IMR-90 (cell line): ENCODE measurements at regions not wholly inside any gene's neighbourhood (a gene's known extent, or its start where the extent isn't known, plus 50 kb on each side); places are given as distances from the start of the nearest gene placed in this dataset.

Source experiments
- ATAC-seq: fragments of 200-7000 bp; cut with Tn5 transposase; 2 replicates; pipeline ENCODE4 v1.9.1; 2020; ENCODE audit warnings: low read depth, mild to moderate bottlenecking, moderate library complexity
- BruUV-seq: library from RNA; stranded (reverse); fragments of 400-500 nt; replicated peaks from 2 replicates; lab custom pipeline; 2021; lab: Mats Ljungman, UMichigan
- CTCF ChIA-PET: fragments of 300-600 bp; formaldehyde crosslinking; extraction: SDS; loops from one replicate; lab custom pipeline; 2021; ENCODE audit warnings: antibody characterized with exemption; lab: Yijun Ruan, JAX
- POLR2A ChIA-PET: fragments of 300-600 bp; sonication (Branson Sonifier 250); formaldehyde crosslinking; loops from one replicate; lab custom pipeline; 2022; ENCODE audit warnings: antibody characterized with exemption; ENCODE audit not compliant: unreplicated experiment; lab: Charles Lee
- DNase-seq: peaks from one replicate; pipeline ENCODE4 v3.0.0; 2013
- H2AFZ ChIP-seq: replicated peaks from 2 replicates; pipeline ENCODE3; 2013; ENCODE audit warnings: low read length, mild to moderate bottlenecking; ENCODE audit not compliant: poor library complexity
- H2AK5ac ChIP-seq: 2 replicates; pipeline ENCODE4 v1.6.1; 2013; ENCODE audit warnings: low read depth, low read length, inconsistent platforms
- H2AK9ac ChIP-seq: replicated peaks from 2 replicates; pipeline ENCODE3; 2013; ENCODE audit warnings: mild to moderate bottlenecking, low read depth, low read length, moderate library complexity; ENCODE audit not compliant: poor library complexity
- H2BK120ac ChIP-seq: 2 replicates; pipeline ENCODE4 v1.6.1; 2013; ENCODE audit warnings: low read depth, low read length, inconsistent platforms
- H2BK15ac ChIP-seq: 3 replicates; pipeline ENCODE4 v1.6.1; 2013; ENCODE audit warnings: low read depth, low read length, inconsistent platforms
- H2BK20ac ChIP-seq: 2 replicates; pipeline ENCODE4 v1.6.1; 2013; ENCODE audit warnings: low read depth, mild to moderate bottlenecking, inconsistent platforms, low read length, moderate library complexity
- H2BK5ac ChIP-seq: 2 replicates; pipeline ENCODE4 v1.6.1; 2013; ENCODE audit warnings: mild to moderate bottlenecking, low read depth, low read length, inconsistent platforms; ENCODE audit not compliant: poor library complexity, severe bottlenecking
- H3K14ac ChIP-seq: replicated peaks from 2 replicates; pipeline ENCODE4 v1.6.1; 2013; ENCODE audit warnings: low read depth, low read length, inconsistent platforms
- H3K18ac ChIP-seq: 2 replicates; pipeline ENCODE4 v1.6.1; 2013; ENCODE audit warnings: low read depth, low read length, control low read depth
- H3K23ac ChIP-seq: 2 replicates; pipeline ENCODE4 v1.6.1; 2013; ENCODE audit warnings: low read depth, low read length, inconsistent platforms
- H3K27ac ChIP-seq: 2 replicates; pipeline ENCODE4 v1.5.1; 2013; ENCODE audit warnings: mild to moderate bottlenecking, control low read depth, low read length; ENCODE audit not compliant: insufficient read depth
- H3K27me3 ChIP-seq: 2 replicates; pipeline ENCODE4 v1.6.1; 2013; ENCODE audit warnings: low read length; ENCODE audit not compliant: control insufficient read depth, insufficient read depth
- H3K36me3 ChIP-seq: 2 replicates; pipeline ENCODE4 v1.6.1; 2013; ENCODE audit warnings: low read length, mixed read lengths; ENCODE audit not compliant: control insufficient read depth, insufficient read depth
- H3K4ac ChIP-seq: 2 replicates; pipeline ENCODE4 v1.6.1; 2013; ENCODE audit warnings: low read depth, low read length, inconsistent platforms
- H3K4me1 ChIP-seq: 2 replicates; pipeline ENCODE4 v1.6.1; 2013; ENCODE audit warnings: low read length, mixed read lengths; ENCODE audit not compliant: control insufficient read depth, insufficient read depth
- H3K4me2 ChIP-seq: 2 replicates; pipeline ENCODE4 v1.6.1; 2013; ENCODE audit warnings: low read depth, mild to moderate bottlenecking, control low read depth, low read length, moderate library complexity
- H3K4me3 ChIP-seq: 2 replicates; pipeline ENCODE4 v1.5.1; 2013; ENCODE audit warnings: low read depth, mild to moderate bottlenecking, control low read depth, low read length, moderate library complexity; ENCODE audit not compliant: insufficient read depth
- H3K56ac ChIP-seq: 2 replicates; pipeline ENCODE4 v1.6.1; 2013; ENCODE audit warnings: low read length, inconsistent platforms; ENCODE audit not compliant: insufficient read depth; ENCODE audit errors: extremely low read depth
- H3K79me1 ChIP-seq, 2 experiments: 2 replicates each; pipeline ENCODE4 v1.6.1; 2013; ENCODE audit warnings: low read length in 2 of 2, inconsistent platforms in 1 of 2, low read depth in 1 of 2
- H3K9ac ChIP-seq: 2 replicates; pipeline ENCODE4 v1.6.1; 2013; ENCODE audit warnings: low read depth, low read length, control low read depth
- H3K9me1 ChIP-seq: 2 replicates; pipeline ENCODE4 v1.6.1; 2013; ENCODE audit warnings: low read length, inconsistent platforms; ENCODE audit not compliant: insufficient read depth
- H3K9me3 ChIP-seq: 2 replicates; pipeline ENCODE4 v1.6.1; 2013; ENCODE audit warnings: low read length; ENCODE audit not compliant: control insufficient read depth, insufficient read depth
- H4K20me1 ChIP-seq: 2 replicates; pipeline ENCODE4 v1.6.1; 2013; ENCODE audit warnings: low read length, inconsistent platforms; ENCODE audit not compliant: insufficient read depth
- H4K5ac ChIP-seq: 2 replicates; pipeline ENCODE4 v1.6.1; 2013; ENCODE audit warnings: mild to moderate bottlenecking, low read depth, low read length, control low read depth
- H4K8ac ChIP-seq, 2 experiments: 2 replicates each; pipeline ENCODE4 v1.6.1; 2013; ENCODE audit warnings: low read depth in 2 of 2, low read length in 2 of 2, control low read depth in 1 of 2, inconsistent platforms in 1 of 2
- H4K91ac ChIP-seq: 2 replicates; pipeline ENCODE4 v1.6.1; 2013; ENCODE audit warnings: low read depth, low read length, inconsistent platforms; ENCODE audit not compliant: insufficient read depth
- ELK1 ChIP-seq: fragments of 150-350 bp; IDR thresholded peaks from 2 replicates; pipeline ENCODE4 v1.6.1; 2016; ENCODE audit warnings: low read depth, mild to moderate bottlenecking, low read length, moderate library complexity, borderline replicate concordance
- FOS ChIP-seq: fragments of 150-350 bp; IDR thresholded peaks from 2 replicates; pipeline ENCODE4 v1.6.1; 2016; ENCODE audit warnings: low read depth, low read length
- MAFK ChIP-seq: IDR thresholded peaks from 2 replicates; pipeline ENCODE4 v1.6.1; 2012; ENCODE audit warnings: low read depth, low read length, improper control_type of control experiment
- MXI1 ChIP-seq: IDR thresholded peaks from 2 replicates; pipeline ENCODE4 v1.6.1; 2012; ENCODE audit warnings: low read depth, mild to moderate bottlenecking, low read length, moderate library complexity, borderline replicate concordance
- NFE2L2 ChIP-seq: fragments of 150-350 bp; IDR thresholded peaks from 2 replicates; pipeline ENCODE4 v1.6.1; 2016; ENCODE audit warnings: low read depth, mild to moderate bottlenecking, low read length
- RCOR1 ChIP-seq: IDR thresholded peaks from 2 replicates; pipeline ENCODE4 v1.6.1; 2012; ENCODE audit warnings: mild to moderate bottlenecking, low read length, improper control_type of control experiment; ENCODE audit not compliant: insufficient replicate concordance
- SMC3 ChIP-seq: fragments of 150-350 bp; IDR thresholded peaks from 2 replicates; pipeline ENCODE4 v1.6.1; 2016; ENCODE audit warnings: low read depth, mild to moderate bottlenecking, antibody characterized with exemption, low read length, moderate library complexity
- USF2 ChIP-seq: fragments of 150-350 bp; IDR thresholded peaks from 2 replicates; pipeline ENCODE4 v1.6.1; 2017; ENCODE audit warnings: mild to moderate bottlenecking, antibody characterized with exemption, low read length, low read depth
- dilution Hi-C: fragments of 300-500 bp; cut with HindIII; formaldehyde crosslinking; loops from one replicate; pipeline ENCODE4 v1.14.3; 2018; ENCODE audit warnings: low sequenced_read_pairs; ENCODE audit not compliant: unreplicated experiment
- in situ Hi-C: fragments of 300-500 bp; cut with MboI; formaldehyde crosslinking; loops from 3 replicates; pipeline ENCODE4 v1.14.3; 2019; ENCODE audit warnings: low sequenced_read_pairs, inconsistent platforms, mixed read lengths
- intact Hi-C: fragments of 100-400 bp; cut with micrococcal nuclease; formaldehyde crosslinking; loops from 2 replicates; pipeline ENCODE4 v1.10.0; 2022
- TF ChIP-seq, protein P1 (sequence below): conservative IDR thresholded peaks from 2 replicates; pipeline ENCODE4 v1.5.1; 2012; ENCODE audit warnings: mild to moderate bottlenecking, low read depth, low read length, improper control_type of control experiment

GRCh38 chr1:187996780-187997179 is 1168.0 kb downstream of the PLA2G4A start:
- no peak overlapping the region for H2BK120ac ChIP-seq
- H4K8ac ChIP-seq, result no peak overlapping the region
- no peak overlapping the region for H2BK20ac ChIP-seq
- H2BK15ac ChIP-seq, result no peak overlapping the region
- no peak overlapping the region for H3K4me2 ChIP-seq
- no peak overlapping the region for H2AK5ac ChIP-seq
- H4K5ac ChIP-seq, result no peak overlapping the region
- DNase-seq (no peak), ATAC-seq (no peak)
- no peaks in the 10 kb centered on the region for H3K9me3 ChIP-seq
- no peak overlapping the region for H4K91ac ChIP-seq
- no peaks in the 10 kb centered on the region for H3K4me1 ChIP-seq
- no peak overlapping the region for H3K56ac ChIP-seq
- TF ChIP-seq MXI1, result no peak
- TF ChIP-seq MAFK, result no peak
- TF ChIP-seq, protein P1, sequence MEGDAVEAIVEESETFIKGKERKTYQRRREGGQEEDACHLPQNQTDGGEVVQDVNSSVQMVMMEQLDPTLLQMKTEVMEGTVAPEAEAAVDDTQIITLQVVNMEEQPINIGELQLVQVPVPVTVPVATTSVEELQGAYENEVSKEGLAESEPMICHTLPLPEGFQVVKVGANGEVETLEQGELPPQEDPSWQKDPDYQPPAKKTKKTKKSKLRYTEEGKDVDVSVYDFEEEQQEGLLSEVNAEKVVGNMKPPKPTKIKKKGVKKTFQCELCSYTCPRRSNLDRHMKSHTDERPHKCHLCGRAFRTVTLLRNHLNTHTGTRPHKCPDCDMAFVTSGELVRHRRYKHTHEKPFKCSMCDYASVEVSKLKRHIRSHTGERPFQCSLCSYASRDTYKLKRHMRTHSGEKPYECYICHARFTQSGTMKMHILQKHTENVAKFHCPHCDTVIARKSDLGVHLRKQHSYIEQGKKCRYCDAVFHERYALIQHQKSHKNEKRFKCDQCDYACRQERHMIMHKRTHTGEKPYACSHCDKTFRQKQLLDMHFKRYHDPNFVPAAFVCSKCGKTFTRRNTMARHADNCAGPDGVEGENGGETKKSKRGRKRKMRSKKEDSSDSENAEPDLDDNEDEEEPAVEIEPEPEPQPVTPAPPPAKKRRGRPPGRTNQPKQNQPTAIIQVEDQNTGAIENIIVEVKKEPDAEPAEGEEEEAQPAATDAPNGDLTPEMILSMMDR, result no peak
- no peak for TF ChIP-seq FOS
- TF ChIP-seq ELK1, result no peak
- TF ChIP-seq USF2, result no peak
- TF ChIP-seq NFE2L2, result no peak
- no peak for TF ChIP-seq RCOR1
- no peak for TF ChIP-seq SMC3
- H3K27ac ChIP-seq, result no peak overlapping the region
- H3K14ac ChIP-seq, result no peak overlapping the region
- BruUV-seq, result no TSS peak
- ChIA-PET POLR2A (no interaction called here), CTCF (no interaction called here)
- no peak overlapping the region for H3K23ac ChIP-seq
- no peak overlapping the region for H3K4me3 ChIP-seq
- no peaks in the 10 kb centered on the region for H3K9me1 ChIP-seq
- H2AK9ac ChIP-seq, result no peak overlapping the region
- H4K20me1 ChIP-seq, result no peaks in the 10 kb centered on the region
- no peak overlapping the region for H3K4ac ChIP-seq
- no peaks in the 10 kb centered on the region for H3K27me3 ChIP-seq
- intact Hi-C loops (no loop called here), dilution Hi-C loops (no loop called here), in situ Hi-C loops (no loop called here)
- H3K18ac ChIP-seq, result no peak overlapping the region
- H3K36me3 ChIP-seq, result no peaks in the 10 kb centered on the region
- no peaks in the 10 kb centered on the region for H3K79me1 ChIP-seq
- H3K9ac ChIP-seq, result no peak overlapping the region
- no peak overlapping the region for H2BK5ac ChIP-seq
- no peak overlapping the region for H2AFZ ChIP-seq
